ENCODE measurements at regions not wholly inside any gene's neighbourhood (a gene's known extent, or its start where the extent isn't known, plus 50 kb on each side); places are given as distances from the start of the nearest gene placed in this dataset.

GRCh38 chr12:40616383-40616915 lies 75.8 kb upstream of the CNTN1 start:
- Histone ChIP-seq H3K4me3 (ENCODE audit: insufficient read depth, low read depth, low read length) (no peak overlapping the region), H3K36me3 (replicated peaks; ENCODE audit: control insufficient read depth, insufficient read depth, low read length) (no peaks in the 10 kb centered on the region), H3K27me3 (ENCODE audit: control insufficient read depth, insufficient read depth, low read length) (no peaks in the 10 kb centered on the region)
- no peak for DNase-seq

GRCh38 chr12:40618636-40619035 lies 73.6 kb upstream of the CNTN1 start:
- Histone ChIP-seq H3K27me3 (ENCODE audit: control insufficient read depth, insufficient read depth, low read length) (no peaks in the 10 kb centered on the region), H3K4me3 (ENCODE audit: insufficient read depth, low read depth, low read length) (no peak overlapping the region), H3K36me3 (replicated peaks; ENCODE audit: control insufficient read depth, insufficient read depth, low read length) (no peaks in the 10 kb centered on the region)
- no peak for DNase-seq

GRCh38 chr12:40620564-40621019 lies 71.6 kb upstream of the CNTN1 start:
- no peak for DNase-seq
- no peaks in the 10 kb centered on the region for H3K27me3 ChIP-seq (ENCODE audit: control insufficient read depth, insufficient read depth, low read length)
- no peak overlapping the region for H3K4me3 ChIP-seq (ENCODE audit: insufficient read depth, low read depth, low read length)
- no peaks in the 10 kb centered on the region for H3K36me3 ChIP-seq (replicated peaks; ENCODE audit: control insufficient read depth, insufficient read depth, low read length)

- H3K4me3 ChIP-seq (ENCODE audit: insufficient read depth, low read depth, low read length): no peak overlapping the region
- no peaks in the 10 kb centered on the region; the same call in 1 of the 2 replicates for H3K36me3 ChIP-seq (replicated peaks; ENCODE audit: control insufficient read depth, insufficient read depth, low read length)
- no peaks in the 10 kb centered on the region for H3K27me3 ChIP-seq (ENCODE audit: control insufficient read depth, insufficient read depth, low read length)
- peak; percentile 59 for DNase-seq
Measured at GRCh38 chr12:40622246-40622838, 69.9 kb upstream of the CNTN1 start.

GRCh38 chr12:40632171-40632570 lies 60.1 kb upstream of the CNTN1 start:
- H3K27me3 ChIP-seq (ENCODE audit: control insufficient read depth, insufficient read depth, low read length): no peaks in the 10 kb centered on the region
- no peak overlapping the region for H3K4me3 ChIP-seq (ENCODE audit: insufficient read depth, low read depth, low read length)
- H3K36me3 ChIP-seq (replicated peaks; ENCODE audit: control insufficient read depth, insufficient read depth, low read length): no peaks in the 10 kb centered on the region
- DNase-seq: no peak

- no peak overlapping the region for H3K4me3 ChIP-seq (ENCODE audit: insufficient read depth, low read depth, low read length)
- no peaks in the 10 kb centered on the region for H3K27me3 ChIP-seq (ENCODE audit: control insufficient read depth, insufficient read depth, low read length)
- H3K36me3 ChIP-seq (replicated peaks; ENCODE audit: control insufficient read depth, insufficient read depth, low read length): no peaks in the 10 kb centered on the region
- no peak for DNase-seq
Measured at GRCh38 chr12:40632933-40633332, 59.3 kb upstream of the CNTN1 start.

- DNase-seq: no peak
- H3K27me3 ChIP-seq (ENCODE audit: control insufficient read depth, insufficient read depth, low read length): no peaks in the 10 kb centered on the region
- H3K4me3 ChIP-seq (ENCODE audit: insufficient read depth, low read depth, low read length): no peak overlapping the region
- H3K36me3 ChIP-seq (replicated peaks; ENCODE audit: control insufficient read depth, insufficient read depth, low read length): no peaks in the 10 kb centered on the region
Measured at GRCh38 chr12:40634517-40635131, 57.6 kb upstream of the CNTN1 start.

GRCh38 chr12:40635141-40635731 lies 57.0 kb upstream of the CNTN1 start:
- no peaks in the 10 kb centered on the region for H3K36me3 ChIP-seq (replicated peaks; ENCODE audit: control insufficient read depth, insufficient read depth, low read length)
- DNase-seq: no peak
- H3K4me3 ChIP-seq (ENCODE audit: insufficient read depth, low read depth, low read length): no peak overlapping the region
- H3K27me3 ChIP-seq (ENCODE audit: control insufficient read depth, insufficient read depth, low read length): no peaks in the 10 kb centered on the region
